22Rv1 (cell line): ENCODE measurements at regions not wholly inside any gene's neighbourhood (a gene's known extent, or its start where the extent isn't known, plus 50 kb on each side); places are given as distances from the start of the nearest gene placed in this dataset.

ENCODE experiments used
- ZFX ChIP-seq: fragments of 450-650 bp; IDR thresholded peaks from 2 replicates; pipeline ENCODE4 v1.6.1; 2017; ENCODE audit warnings: antibody characterized with exemption, borderline replicate concordance
- TF ChIP-seq, protein P1 (sequence below): fragments of 450-650 bp; IDR thresholded peaks from 2 replicates; pipeline ENCODE4 v1.5.1; 2017; ENCODE audit warnings: mild to moderate bottlenecking

DNA sequence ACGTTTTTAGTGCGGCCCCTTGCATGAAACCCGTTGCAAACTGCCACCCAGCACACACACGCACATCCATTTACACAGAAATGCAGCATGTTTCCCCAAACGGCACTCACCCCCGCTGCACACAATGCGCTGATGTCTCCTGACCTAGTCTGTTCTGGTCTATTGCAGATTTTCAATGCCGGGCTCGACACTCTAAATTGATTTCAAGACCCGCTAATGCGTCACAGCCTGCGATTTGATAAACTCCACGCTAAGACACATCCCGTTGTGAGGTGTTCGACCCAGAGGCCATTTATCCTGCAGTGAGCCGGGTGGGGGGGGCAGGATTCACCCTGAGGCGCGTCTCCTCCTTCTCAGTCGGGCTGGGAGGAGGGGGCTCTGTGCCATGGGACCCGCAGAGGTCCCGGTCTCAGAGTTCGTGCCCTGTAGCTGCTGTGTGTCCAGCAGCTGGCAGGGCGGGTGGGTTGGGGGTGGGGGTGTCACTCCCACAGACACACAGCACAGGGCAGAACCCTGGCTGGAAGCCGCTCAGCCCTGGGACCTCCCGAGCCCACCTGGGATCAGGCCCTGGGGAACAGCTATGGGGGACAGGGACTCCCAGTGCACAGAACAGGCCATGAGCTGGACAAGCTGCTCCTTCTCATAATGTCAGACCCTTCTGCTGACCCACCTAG, 367.9 kb downstream of the PREX1 start:
- TF ChIP-seq, protein P1, sequence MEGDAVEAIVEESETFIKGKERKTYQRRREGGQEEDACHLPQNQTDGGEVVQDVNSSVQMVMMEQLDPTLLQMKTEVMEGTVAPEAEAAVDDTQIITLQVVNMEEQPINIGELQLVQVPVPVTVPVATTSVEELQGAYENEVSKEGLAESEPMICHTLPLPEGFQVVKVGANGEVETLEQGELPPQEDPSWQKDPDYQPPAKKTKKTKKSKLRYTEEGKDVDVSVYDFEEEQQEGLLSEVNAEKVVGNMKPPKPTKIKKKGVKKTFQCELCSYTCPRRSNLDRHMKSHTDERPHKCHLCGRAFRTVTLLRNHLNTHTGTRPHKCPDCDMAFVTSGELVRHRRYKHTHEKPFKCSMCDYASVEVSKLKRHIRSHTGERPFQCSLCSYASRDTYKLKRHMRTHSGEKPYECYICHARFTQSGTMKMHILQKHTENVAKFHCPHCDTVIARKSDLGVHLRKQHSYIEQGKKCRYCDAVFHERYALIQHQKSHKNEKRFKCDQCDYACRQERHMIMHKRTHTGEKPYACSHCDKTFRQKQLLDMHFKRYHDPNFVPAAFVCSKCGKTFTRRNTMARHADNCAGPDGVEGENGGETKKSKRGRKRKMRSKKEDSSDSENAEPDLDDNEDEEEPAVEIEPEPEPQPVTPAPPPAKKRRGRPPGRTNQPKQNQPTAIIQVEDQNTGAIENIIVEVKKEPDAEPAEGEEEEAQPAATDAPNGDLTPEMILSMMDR = no peak
- no peak for TF ChIP-seq ZFX
